ENCODE measurements at regions not wholly inside any gene's neighbourhood (a gene's known extent, or its start where the extent isn't known, plus 50 kb on each side); places are given as distances from the start of the nearest gene placed in this dataset.

GRCh38 chr14:101193106-101193844 is 289.8 kb upstream of the RTL1 start:
- no peaks in the 10 kb centered on the region for H3K36me3 ChIP-seq (ENCODE audit: insufficient read depth, low read length)
- no peaks in the 10 kb centered on the region for H3K27me3 ChIP-seq (ENCODE audit: insufficient read depth, low read depth, low read length)
- no peaks in the 10 kb centered on the region for H4K20me1 ChIP-seq (ENCODE audit: insufficient read depth)
- no peaks in the 10 kb centered on the region for H3K79me2 ChIP-seq (replicated peaks; ENCODE audit: insufficient read depth, low read length)
- no peaks in the 10 kb centered on the region for H3K9me3 ChIP-seq (ENCODE audit: low read length)
- no peak overlapping the region for H2AFZ ChIP-seq (ENCODE audit: low read depth, low read length)
- H3K27ac ChIP-seq (ENCODE audit: low read length): peak overlapping the region; percentile 8
- TF ChIP-seq POLR2AphosphoS5 (IDR thresholded peaks at IDR 0.05) (no peak), MXI1 (conservative IDR thresholded peaks at IDR 0.05; ENCODE audit: poor library complexity, severe bottlenecking) (no peak), REST (IDR thresholded peaks at IDR 0.05; ENCODE audit: borderline replicate concordance) (no peak), TAF1 (IDR thresholded peaks at IDR 0.05; ENCODE audit: low read depth) (no peak)
- no peak overlapping the region for H3K4me2 ChIP-seq (ENCODE audit: low read length)
- no peak overlapping the region for H3K4me3 ChIP-seq (ENCODE audit: low read length)
- H3F3A ChIP-seq (ENCODE audit: insufficient read depth, low read length, poor library complexity, severe bottlenecking): no peaks in the 10 kb centered on the region
- no peaks in the 10 kb centered on the region for H3K9me2 ChIP-seq (ENCODE audit: insufficient read depth, low read length)
- no peak overlapping the region for H3K9ac ChIP-seq (ENCODE audit: low read length)

GRCh38 chr14:101193845-101194372 is 290.4 kb upstream of the RTL1 start:
- Histone ChIP-seq H3K36me3 (ENCODE audit: insufficient read depth, low read length) (no peaks in the 10 kb centered on the region), H3K4me2 (ENCODE audit: low read length) (no peak overlapping the region), H3K4me3 (ENCODE audit: low read length) (no peak overlapping the region)

GRCh38 chr14:101194373-101195308 is 291.1 kb upstream of the RTL1 start:
- no peak overlapping the region for H3K9ac ChIP-seq (ENCODE audit: low read length)
- no peaks in the 10 kb centered on the region for H4K20me1 ChIP-seq (ENCODE audit: insufficient read depth)
- H3K4me2 ChIP-seq (ENCODE audit: low read length): no peak overlapping the region
- H3K79me2 ChIP-seq (replicated peaks; ENCODE audit: insufficient read depth, low read length): no peaks in the 10 kb centered on the region
- H3F3A ChIP-seq (ENCODE audit: insufficient read depth, low read length, poor library complexity, severe bottlenecking): no peaks in the 10 kb centered on the region
- H3K36me3 ChIP-seq (ENCODE audit: insufficient read depth, low read length): no peaks in the 10 kb centered on the region
- peak overlapping the region; percentile 8 for H3K27ac ChIP-seq (ENCODE audit: low read length)
- TF ChIP-seq TAF1 (IDR thresholded peaks at IDR 0.05; ENCODE audit: low read depth) (no peak), MXI1 (conservative IDR thresholded peaks at IDR 0.05; ENCODE audit: poor library complexity, severe bottlenecking) (no peak), REST (IDR thresholded peaks at IDR 0.05; ENCODE audit: borderline replicate concordance) (no peak), CTCF (IDR thresholded peaks at IDR 0.05; ENCODE audit: poor library complexity, severe bottlenecking) (no peak), EZH2 (IDR thresholded peaks at IDR 0.05; ENCODE audit: borderline replicate concordance, insufficient read depth, low read length, poor library complexity, severe bottlenecking) (no peak), RAD21 (conservative IDR thresholded peaks at IDR 0.05) (no peak), EP300 (conservative IDR thresholded peaks at IDR 0.05; ENCODE audit: poor library complexity, severe bottlenecking) (no peak), SMC3 (conservative IDR thresholded peaks at IDR 0.05; ENCODE audit: poor library complexity) (no peak), POLR2AphosphoS5 (IDR thresholded peaks at IDR 0.05) (no peak)
- H3K9me2 ChIP-seq (ENCODE audit: insufficient read depth, low read length): no peaks in the 10 kb centered on the region
- no peak overlapping the region for H2AFZ ChIP-seq (ENCODE audit: low read depth, low read length)
- H3K4me3 ChIP-seq (ENCODE audit: low read length): no peak overlapping the region
- H3K9me3 ChIP-seq (ENCODE audit: low read length): no peaks in the 10 kb centered on the region
- H3K27me3 ChIP-seq (ENCODE audit: insufficient read depth, low read depth, low read length): no peaks in the 10 kb centered on the region

More at GRCh38 chr14:101193845-101194372, 290.4 kb upstream of the RTL1 start:
- Histone ChIP-seq H3K9ac (ENCODE audit: low read length) (no peak overlapping the region), H3K9me3 (ENCODE audit: low read length) (no peaks in the 10 kb centered on the region), H3F3A (ENCODE audit: insufficient read depth, low read length, poor library complexity, severe bottlenecking) (no peaks in the 10 kb centered on the region), H3K27ac (ENCODE audit: low read length) (peak overlapping the region; percentile 8), H3K27me3 (ENCODE audit: insufficient read depth, low read depth, low read length) (no peaks in the 10 kb centered on the region), H2AFZ (ENCODE audit: low read depth, low read length) (no peak overlapping the region), H3K79me2 (replicated peaks; ENCODE audit: insufficient read depth, low read length) (no peaks in the 10 kb centered on the region), H3K9me2 (ENCODE audit: insufficient read depth, low read length) (no peaks in the 10 kb centered on the region), H4K20me1 (ENCODE audit: insufficient read depth) (no peaks in the 10 kb centered on the region)
- TF ChIP-seq POLR2AphosphoS5 (IDR thresholded peaks at IDR 0.05) (peak; percentile 42), RAD21 (conservative IDR thresholded peaks at IDR 0.05) (no peak)

Data from neural cell (in vitro differentiated cells).